ENCODE measurements at regions not wholly inside any gene's neighbourhood (a gene's known extent, or its start where the extent isn't known, plus 50 kb on each side); places are given as distances from the start of the nearest gene placed in this dataset.

DNA sequence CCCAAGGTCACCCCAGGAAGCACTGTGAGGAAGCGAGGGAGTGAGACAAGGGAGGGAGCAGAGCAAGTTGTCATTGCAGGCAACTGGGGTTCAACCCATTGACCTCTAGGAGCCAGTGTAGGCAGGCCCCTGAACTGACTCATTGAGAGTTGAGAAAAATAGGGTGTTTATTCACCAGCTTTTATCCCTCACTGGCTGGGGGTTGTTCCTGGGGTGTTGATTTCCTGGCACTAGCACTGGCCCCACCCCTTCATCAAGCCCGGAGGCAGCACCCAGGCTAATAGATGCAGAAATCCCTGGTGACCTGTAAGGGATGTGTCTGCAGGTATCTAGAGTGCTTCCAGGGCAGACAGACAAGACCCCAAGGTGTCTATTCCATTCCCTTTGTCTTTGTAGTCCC lies 183.9 kb downstream of the ARRDC4 start:
- no peak for DNase-seq

DNA sequence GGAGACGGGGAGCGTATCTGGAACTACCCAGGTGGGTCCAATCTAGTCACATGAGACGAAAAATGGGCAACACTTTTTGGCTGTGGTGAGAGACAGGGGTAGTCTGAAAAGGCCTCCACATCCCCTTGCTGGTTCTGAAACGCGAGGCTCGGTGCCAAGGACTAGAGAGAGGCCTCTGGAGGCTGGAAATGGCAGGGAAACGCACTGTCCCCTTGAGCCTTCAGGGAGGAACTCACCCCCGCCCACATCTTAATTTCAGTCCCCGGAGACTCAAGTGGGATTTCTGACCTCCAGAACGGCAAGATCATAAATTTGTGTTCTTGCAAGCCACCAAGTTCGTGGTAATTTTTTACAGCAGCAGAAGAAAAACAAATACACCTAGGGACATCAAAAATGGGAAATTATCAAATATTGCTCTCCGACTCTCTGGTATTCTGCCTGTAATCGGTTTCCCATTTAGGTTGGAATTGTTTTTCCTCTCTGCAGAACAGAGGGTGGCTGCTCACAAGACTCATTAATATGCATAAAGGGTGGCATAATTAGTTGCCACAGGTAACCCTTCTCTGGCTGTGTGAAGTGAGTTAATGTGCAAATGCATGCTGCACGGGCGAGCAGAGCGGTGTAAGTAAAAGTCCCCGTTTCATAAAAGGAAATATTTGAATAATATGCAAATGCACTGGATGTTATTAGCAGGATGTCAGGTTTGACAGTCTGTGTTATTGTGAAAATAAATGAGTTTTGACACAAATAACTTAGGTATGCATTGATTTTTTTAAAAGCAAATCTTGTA lies 185.7 kb downstream of the ARRDC4 start:
- DNase-seq, result no peak

DNA sequence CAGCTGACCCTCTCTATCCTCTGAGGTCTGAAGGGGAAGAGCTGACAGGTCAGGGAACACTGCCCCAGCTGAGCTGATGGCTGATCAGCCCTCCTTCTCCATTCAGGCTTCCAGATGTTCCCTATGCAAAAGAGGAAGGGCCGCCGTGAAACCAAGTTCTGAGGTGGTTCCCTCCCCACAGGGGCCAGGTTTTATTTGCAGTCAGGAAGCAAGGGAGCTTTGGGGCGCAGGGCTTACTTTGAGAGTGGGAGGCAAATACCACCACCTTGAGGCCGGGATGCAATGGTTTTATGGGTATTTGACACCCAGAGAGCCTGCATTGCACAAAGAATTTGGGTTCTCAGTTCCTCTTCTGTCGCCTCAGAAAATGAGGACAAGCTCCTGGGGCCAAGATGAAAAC lies 186.9 kb downstream of the ARRDC4 start:
- DNase-seq, result no peak

DNA sequence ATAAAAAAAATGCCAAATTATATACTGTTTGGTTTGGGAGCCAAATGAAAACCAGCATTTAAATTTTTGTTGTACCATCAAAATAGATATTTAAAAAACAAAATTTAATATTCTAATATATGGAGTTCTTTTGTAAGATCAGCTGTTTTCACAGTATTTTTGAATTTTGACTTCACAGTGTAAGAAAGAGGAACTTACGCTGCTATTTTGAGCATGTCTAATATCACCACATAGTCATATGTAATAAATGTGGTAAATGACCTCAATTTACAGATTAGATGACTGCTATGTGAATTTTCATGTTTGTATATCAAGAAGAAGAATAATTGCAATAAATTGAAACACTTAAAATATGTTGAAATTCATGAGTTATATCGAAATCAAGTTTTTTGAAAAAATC lies 189.6 kb downstream of the ARRDC4 start:
- DNase-seq, result no peak

DNA sequence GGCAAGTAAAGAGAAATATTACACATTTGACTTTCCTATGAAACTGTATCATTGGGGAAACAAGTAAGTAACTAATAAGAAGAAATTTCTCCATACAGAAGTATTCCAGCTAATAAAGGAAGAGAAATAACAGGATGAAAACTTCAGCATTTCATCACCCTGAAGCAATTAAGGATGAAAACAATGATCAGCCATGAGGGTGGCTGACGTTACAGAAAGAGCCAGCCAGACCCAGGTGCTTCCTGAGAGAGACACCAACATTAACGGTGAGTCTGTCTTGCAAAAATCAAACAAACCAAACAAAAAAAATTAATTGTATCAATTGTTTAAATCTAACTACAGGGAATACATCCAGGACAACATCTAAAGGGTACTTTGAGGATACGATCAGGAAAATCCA lies 190.0 kb downstream of the ARRDC4 start:
- no peak for DNase-seq

DNA sequence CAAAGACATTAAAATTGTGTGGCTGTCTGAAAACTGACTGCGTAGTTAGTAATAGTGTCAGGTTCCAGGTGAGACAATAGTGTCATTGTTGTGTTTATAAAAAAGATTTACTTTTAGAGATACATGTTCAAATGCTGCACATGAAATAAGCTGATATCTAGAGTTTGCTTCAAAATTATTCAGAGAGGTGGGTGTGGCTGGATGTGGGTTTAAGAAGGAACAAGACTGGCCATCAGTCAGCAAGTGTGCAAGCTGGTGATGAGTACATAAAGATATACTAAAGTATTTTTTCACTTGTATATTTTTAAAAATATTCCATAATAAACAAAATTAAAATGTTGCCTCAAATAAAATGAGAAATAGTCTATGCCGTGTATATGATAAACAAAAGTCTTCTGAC lies 190.6 kb downstream of the ARRDC4 start:
- no peak for DNase-seq

DNA sequence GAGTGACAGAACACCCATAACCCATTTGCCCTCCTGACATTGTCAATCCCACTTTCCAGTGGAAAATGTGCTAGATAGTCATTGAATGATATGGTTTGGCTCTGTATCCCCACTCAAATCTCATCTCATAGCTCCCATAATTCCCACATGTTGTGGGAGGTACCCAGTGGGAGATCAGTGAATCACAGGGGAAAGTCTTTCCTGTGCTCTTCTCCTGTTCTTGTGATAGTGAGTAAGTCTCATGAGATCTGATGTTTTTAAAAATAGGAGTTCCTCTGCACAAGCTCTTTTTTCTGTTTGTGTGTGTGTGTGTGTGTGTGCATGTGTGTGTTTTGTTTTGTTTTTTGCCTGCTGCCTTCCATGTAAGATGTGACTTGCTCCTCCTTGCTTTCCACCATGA lies 191.7 kb downstream of the ARRDC4 start:
- DNase-seq, result no peak

DNA sequence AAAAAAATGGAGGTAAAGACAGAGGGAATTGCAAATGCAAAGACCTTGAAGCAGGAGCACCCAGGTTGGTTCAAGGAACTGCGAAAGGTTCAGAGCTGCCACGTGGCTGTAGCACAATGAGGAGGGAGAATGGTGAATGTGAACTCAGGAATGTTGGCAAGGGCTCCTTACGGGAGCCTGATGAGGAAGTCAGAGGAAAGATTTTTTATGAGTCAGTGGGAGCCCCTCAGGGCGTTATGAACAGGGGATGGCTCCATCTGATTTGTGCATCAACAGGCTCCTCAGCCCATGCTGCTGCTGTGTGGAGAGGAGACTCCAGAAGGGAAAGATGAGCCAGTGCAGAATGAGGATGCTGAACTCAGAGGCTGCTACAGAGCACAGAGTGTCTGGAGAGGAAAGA lies 194.4 kb downstream of the ARRDC4 start:
- DNase-seq, result no peak

DNA sequence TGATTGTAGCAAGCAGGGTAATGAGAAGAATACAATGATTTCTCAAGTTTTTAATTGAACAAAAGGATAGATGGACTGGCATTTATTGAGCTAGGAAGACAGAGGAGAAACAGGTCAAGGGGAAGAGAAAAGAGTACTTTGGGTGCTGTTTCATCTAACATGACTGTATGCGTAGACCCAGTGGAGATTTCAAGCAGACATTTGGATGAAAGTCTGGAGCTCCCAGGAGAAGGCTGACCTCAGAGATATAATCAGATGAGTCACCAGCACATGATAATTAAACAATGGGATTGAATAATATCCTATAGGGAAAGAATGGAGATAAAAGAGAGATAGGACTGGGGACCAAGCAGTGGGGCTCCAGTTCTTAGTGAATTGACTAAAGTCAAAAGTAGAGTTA lies 194.9 kb downstream of the ARRDC4 start:
- no peak for DNase-seq

DNA sequence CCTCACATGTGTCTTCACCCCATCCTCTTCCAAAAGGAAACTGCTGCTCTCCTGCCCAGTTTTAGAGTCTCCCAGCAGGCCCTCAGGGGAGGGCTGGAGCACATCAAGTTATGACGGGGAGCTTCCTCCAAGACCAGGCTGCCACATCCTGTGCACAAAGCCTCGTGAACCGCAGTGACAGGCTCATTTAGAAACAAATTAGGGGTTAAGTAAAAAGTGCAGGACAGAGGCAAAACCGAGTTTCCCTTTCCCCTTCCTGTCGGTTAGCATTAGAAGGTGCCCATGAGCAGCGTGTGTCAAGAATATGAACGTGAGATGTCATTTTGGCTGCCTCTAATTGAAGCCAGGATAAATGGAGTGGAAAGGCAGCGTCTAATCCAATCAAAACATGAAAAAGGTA lies 199.7 kb downstream of the ARRDC4 start:
- no peak for DNase-seq

DNA sequence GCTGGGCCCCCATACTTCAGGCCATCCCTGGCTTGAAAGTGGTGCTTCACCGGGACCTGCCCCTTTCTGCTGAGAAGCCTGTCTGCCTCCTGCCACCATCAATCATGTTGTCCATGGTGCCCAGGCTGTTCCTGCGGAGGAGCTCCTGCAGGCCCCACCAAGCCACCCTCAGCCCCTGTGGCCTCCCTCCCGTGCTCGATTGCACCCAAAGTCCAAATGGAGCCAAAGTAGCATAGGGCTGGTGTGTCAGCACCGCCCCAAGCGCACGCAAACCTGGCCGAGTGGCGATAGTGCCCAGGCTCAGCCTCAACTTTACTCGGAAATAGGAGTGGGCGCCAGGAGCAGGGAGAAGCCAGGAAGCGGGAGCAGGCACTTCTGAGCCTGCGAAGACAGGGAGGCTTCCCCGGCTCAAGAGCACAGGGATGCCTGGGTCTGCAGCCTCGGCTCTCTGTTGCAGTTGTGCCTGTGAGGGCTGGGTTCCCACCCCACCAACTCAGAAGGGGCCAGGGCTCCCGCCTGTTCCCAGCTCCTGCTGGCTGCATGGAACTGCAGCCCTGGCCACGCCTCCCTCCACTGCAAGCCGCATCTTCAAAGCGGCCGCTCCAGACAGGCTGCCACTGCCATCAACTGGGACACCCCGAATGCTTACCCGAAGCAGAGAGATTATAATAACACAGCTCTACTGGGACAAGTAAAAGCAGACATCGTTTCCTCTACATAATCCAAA lies 203.0 kb downstream of the ARRDC4 start:
- DNase-seq, result no peak

DNA sequence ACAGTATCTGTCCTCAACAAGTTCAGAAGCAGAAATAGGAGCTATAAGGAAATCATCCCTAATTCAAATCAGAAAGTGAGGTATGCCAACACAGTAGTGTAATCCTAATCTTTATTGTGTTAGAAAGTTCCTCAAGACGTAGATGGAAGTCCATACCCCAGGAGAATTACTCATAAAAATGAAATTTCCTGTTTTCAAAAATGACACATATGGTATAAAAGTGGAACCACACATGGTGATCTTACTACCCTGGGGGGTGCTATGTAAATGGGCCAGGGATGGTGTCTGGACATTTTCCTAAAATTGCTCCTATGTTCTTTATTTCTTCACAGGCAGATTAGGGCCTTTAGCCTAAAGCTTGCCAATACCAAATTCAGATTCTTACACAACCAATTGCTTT lies 204.1 kb downstream of the ARRDC4 start:
- DNase-seq, result no peak

DNA sequence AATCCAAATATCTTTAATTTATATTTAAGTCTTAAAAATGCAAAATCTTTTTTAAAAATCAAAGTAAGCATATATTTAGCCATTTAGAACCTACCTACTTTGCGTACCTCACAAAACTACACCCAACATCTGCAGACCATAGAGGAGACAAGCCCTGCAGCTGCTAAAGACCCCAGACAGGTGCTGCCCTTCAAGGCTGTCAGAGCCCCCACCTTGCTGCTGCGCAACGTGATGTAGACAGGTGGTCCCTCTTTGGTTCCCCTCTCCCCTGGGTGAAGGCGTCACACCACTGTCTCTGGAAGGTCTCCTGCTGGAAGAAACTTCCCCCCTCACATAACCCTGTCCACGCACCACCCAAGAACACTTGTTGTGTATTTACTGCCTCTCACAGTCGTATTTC lies 204.5 kb downstream of the ARRDC4 start:
- DNase-seq, result no peak

DNA sequence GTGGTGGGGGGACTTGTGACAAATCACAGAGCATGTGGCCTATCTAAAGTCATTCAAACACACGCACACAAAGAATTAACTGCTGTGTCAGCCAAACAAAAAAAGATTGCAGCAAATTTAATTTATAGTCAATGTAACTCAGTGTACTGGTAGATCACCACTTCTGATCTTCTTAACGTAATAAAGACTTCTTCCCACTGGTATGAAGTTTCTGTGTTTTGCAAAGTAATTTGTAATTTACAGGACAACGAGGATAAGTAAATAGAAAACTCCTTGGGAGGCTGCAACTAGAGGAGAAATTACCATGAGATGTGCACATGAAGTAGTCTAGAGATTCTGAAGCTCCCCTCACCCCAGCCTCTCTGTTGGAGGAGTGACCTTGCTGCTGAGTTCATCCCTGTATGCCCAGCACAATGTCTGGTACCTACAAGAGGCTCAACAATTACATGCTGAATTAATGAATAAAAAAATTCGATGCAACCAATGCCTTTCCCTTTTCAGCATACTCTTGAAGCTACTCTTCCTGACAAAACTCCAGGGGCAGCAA lies 207.3 kb downstream of the ARRDC4 start:
- no peak for DNase-seq

DNA sequence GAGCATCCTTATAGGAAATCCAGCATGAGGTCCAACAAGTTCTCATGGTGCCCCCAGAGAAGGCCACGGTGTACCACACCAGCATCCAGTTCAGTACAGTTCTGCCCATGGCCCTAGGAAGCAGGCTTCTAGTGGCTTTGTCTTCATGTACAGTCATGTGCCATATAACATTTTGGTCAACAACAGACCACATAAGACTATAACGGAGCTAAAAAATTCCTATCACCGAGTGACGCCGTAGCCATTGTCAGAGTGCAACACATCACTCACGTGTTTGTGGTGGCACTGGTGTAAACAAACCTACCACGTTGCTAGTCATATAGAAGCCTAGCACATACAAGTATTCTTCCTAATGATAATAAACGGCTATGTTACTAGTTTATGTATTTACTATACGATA lies 209.0 kb downstream of the ARRDC4 start:
- DNase-seq, result no peak

DNA sequence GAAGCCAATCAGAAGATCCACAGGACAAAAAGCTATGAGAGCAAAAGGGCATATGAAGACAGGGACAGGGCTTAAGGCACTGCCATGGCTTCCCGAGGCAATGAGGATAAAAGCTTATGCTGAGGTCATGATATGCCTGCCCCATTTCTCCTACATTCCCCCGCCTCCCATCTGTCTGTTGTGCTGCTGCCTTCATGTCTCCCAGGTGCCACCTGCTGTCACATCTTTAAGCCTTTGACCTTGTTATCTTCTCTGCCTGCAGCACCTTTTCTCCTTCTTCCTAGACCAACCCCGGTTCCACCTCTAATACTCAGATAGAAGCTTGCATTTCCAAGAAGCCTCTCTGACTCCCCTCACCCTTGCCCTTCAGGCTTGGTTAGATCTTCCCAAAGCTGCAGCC lies 213.8 kb downstream of the ARRDC4 start:
- DNase-seq, result no peak

DNA sequence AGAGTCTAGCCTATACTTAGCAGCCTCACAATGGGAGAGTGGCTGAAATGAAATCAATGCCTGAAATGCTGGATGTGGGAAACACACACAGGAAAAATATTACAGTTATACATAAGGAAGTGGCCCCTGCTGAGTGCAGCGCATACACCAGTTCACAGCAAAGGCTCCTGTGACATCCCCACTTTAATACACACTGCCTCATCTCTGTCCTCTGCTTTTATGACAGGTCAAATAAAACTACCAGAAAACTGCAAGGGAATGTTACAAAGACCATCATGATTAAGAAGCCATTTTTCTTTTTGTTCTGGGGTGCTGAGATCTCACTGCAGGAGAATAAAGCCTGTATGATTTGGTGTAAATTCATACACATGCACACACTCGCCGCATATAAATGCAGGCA lies 214.3 kb downstream of the ARRDC4 start:
- DNase-seq, result no peak

DNA sequence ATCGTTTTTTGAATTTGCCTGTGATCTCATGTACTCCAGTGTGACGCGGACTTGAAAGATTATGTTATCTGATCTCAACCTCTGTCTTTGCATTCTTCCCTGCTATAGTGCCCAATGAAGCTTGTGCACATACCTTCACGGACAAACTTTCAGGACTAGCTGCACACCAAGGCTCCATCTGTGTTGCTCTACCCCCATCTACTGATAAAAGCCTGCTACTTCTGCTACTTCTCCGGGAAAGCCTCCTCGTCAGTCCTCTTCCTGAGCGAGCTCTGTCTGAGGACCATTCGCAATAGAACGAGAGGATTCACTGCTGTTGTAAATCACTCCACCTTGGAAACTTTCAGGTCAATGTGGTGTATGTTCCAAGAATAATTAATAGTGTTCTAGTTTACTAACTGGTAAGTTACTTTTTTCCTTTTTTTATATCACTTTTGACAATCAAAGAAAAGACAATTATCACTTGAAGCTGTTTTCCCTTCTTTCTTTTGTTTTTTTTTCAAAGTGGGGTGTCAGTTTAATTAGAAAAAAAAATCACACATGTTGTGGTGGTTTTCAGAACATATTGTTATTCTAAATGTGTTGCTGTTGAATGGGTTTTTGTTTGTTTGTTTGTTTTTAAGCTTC lies 217.6 kb downstream of the ARRDC4 start:
- DNase-seq, result no peak

DNA sequence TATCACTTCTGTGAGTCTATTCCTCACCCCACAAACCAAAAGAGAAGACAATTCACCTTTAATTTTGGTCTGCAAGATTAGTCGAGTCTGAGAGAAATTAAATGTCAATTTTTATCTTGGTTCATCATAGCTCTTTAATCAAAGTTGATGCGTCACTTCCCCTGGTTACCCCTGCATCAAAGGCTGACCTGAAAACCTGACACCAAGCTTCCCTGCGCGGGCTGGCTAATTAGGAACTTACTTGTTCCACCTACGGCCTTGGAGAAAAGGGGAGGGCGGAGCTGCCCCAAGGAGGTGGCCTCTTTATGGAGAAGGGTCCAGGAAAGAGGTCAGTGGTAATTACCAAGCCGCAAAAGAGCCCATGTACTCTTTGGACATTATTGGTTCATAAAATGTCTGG lies 218.4 kb downstream of the ARRDC4 start:
- DNase-seq, result no peak

DNA sequence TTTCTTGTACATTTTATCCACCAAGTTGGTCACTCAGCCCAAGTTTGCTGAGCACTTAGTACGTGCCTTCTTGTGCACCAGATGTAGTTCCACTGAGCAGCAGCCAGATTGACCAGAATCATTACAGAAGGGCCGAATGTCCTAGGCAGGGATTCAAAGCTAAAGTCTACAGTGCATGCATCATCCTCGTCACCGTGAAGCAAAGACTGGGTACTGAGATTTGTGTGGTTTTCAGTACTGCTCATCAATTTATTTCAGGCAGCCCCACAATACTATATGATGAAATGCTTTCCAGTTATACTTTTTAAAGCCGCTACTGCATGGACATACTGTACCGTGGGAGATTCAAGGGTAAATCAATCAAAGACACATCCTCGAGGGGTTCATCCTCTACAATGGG lies 227.0 kb downstream of the ARRDC4 start:
- DNase-seq, result no peak

DNA sequence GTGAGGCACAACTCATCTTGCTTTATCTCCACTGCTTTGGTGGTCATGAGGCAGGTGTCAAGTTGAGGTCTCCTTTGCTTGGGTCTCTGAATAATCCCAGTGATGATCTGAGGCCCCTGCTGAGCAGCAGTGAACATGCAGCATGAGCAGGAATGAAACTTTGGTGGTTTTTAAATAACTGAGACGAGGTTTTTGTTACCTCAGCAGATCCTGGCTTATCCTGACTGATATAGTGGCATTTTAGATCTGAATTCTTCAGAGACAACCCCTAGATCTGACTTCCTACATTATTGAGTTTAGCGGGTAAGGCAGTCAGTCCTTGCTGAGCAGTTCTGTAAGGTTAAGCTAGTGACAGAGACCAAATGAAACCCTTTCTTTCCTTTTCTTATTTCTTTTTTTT lies 230.4 kb downstream of the ARRDC4 start:
- no peak for DNase-seq

DNA sequence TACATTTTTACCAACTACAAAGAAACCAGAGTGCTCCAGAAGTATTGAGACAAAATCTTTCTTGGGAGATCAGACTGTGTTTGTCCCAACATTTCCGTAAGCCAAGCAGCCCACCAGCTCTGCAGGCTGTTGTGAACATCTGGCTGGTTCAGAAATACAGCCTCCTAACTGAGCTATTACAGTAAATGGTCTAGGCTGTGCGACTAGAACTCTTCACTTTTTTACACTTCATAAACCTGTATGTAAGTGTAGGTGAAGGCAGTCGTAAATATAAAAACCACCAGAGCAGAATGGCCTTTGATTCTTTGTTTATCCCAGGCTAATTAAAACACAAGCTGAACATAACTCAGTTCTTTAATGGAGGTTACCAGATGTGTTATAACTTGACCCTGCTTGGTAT lies 235.3 kb downstream of the ARRDC4 start:
- no peak for DNase-seq

DNA sequence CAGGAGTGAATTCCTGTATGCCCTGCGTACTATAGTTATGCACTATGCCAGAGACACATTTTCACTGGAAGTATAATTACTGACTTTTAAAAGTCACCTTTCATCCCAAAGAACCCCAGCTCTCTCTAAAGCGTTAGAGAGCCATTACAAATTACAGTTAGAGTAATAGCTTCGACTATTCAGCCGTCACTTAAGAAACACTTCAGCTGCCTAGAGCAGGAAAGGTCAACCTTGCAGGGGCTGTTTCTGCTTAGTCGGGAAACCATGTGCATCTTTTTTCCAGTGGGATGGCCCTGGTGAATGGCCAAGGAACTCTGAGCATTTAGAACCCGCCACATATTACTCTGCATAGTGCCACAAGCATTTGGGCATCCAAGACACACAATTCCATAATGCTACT lies 235.9 kb downstream of the ARRDC4 start:
- DNase-seq, result no peak

DNA sequence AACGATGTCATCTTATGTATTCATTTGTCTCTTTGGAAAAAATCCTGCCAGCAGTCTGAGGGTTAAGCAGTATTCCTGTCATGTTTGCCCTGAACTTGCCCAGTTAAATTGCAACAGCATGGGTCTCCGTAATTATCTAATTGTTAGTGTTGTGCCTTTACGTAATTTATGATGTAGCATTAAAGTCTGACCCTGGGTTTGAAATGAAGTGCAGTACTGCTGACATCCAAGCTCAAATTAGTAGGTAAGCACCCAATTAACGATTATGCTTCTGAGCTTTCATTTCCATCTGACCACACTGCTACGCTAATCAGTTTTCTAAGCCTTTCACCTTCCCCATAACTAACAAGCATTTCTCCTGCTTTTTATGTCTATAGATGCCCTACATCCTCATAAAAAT lies 241.8 kb downstream of the ARRDC4 start:
- DNase-seq, result no peak
